IMR-90 (cell line): ENCODE measurements at regions not wholly inside any gene's neighbourhood (a gene's known extent, or its start where the extent isn't known, plus 50 kb on each side); places are given as distances from the start of the nearest gene placed in this dataset.
"Not testable (repeated sequence)": the region's sequence is repeated elsewhere in the genome, so short reads cannot be mapped to it uniquely, and the experiment has no call there.

ENCODE experiments used
- ATAC-seq: fragments of 200-7000 bp; cut with Tn5 transposase; 2 replicates; pipeline ENCODE4 v1.9.1; 2020; ENCODE audit warnings: low read depth, mild to moderate bottlenecking, moderate library complexity
- BruUV-seq: library from RNA; stranded (reverse); fragments of 400-500 nt; replicated peaks from 2 replicates; lab custom pipeline; 2021; lab: Mats Ljungman, UMichigan
- CTCF ChIA-PET: fragments of 300-600 bp; formaldehyde crosslinking; extraction: SDS; loops from one replicate; lab custom pipeline; 2021; ENCODE audit warnings: antibody characterized with exemption; lab: Yijun Ruan, JAX
- POLR2A ChIA-PET: fragments of 300-600 bp; sonication (Branson Sonifier 250); formaldehyde crosslinking; loops from one replicate; lab custom pipeline; 2022; ENCODE audit warnings: antibody characterized with exemption; ENCODE audit not compliant: unreplicated experiment; lab: Charles Lee
- DNase-seq: peaks from one replicate; pipeline ENCODE4 v3.0.0; 2013
- H2AFZ ChIP-seq: replicated peaks from 2 replicates; pipeline ENCODE3; 2013; ENCODE audit warnings: low read length, mild to moderate bottlenecking; ENCODE audit not compliant: poor library complexity
- H2AK5ac ChIP-seq: 2 replicates; pipeline ENCODE4 v1.6.1; 2013; ENCODE audit warnings: low read depth, low read length, inconsistent platforms
- H2AK9ac ChIP-seq: replicated peaks from 2 replicates; pipeline ENCODE3; 2013; ENCODE audit warnings: mild to moderate bottlenecking, low read depth, low read length, moderate library complexity; ENCODE audit not compliant: poor library complexity
- H2BK120ac ChIP-seq: 2 replicates; pipeline ENCODE4 v1.6.1; 2013; ENCODE audit warnings: low read depth, low read length, inconsistent platforms
- H2BK15ac ChIP-seq: 3 replicates; pipeline ENCODE4 v1.6.1; 2013; ENCODE audit warnings: low read depth, low read length, inconsistent platforms
- H2BK20ac ChIP-seq: 2 replicates; pipeline ENCODE4 v1.6.1; 2013; ENCODE audit warnings: low read depth, mild to moderate bottlenecking, inconsistent platforms, low read length, moderate library complexity
- H2BK5ac ChIP-seq: 2 replicates; pipeline ENCODE4 v1.6.1; 2013; ENCODE audit warnings: mild to moderate bottlenecking, low read depth, low read length, inconsistent platforms; ENCODE audit not compliant: poor library complexity, severe bottlenecking
- H3K14ac ChIP-seq: replicated peaks from 2 replicates; pipeline ENCODE4 v1.6.1; 2013; ENCODE audit warnings: low read depth, low read length, inconsistent platforms
- H3K18ac ChIP-seq: 2 replicates; pipeline ENCODE4 v1.6.1; 2013; ENCODE audit warnings: low read depth, low read length, control low read depth
- H3K23ac ChIP-seq: 2 replicates; pipeline ENCODE4 v1.6.1; 2013; ENCODE audit warnings: low read depth, low read length, inconsistent platforms
- H3K27ac ChIP-seq: 2 replicates; pipeline ENCODE4 v1.5.1; 2013; ENCODE audit warnings: mild to moderate bottlenecking, control low read depth, low read length; ENCODE audit not compliant: insufficient read depth
- H3K27me3 ChIP-seq: 2 replicates; pipeline ENCODE4 v1.6.1; 2013; ENCODE audit warnings: low read length; ENCODE audit not compliant: control insufficient read depth, insufficient read depth
- H3K36me3 ChIP-seq: 2 replicates; pipeline ENCODE4 v1.6.1; 2013; ENCODE audit warnings: low read length, mixed read lengths; ENCODE audit not compliant: control insufficient read depth, insufficient read depth
- H3K4ac ChIP-seq: 2 replicates; pipeline ENCODE4 v1.6.1; 2013; ENCODE audit warnings: low read depth, low read length, inconsistent platforms
- H3K4me1 ChIP-seq: 2 replicates; pipeline ENCODE4 v1.6.1; 2013; ENCODE audit warnings: low read length, mixed read lengths; ENCODE audit not compliant: control insufficient read depth, insufficient read depth
- H3K4me2 ChIP-seq: 2 replicates; pipeline ENCODE4 v1.6.1; 2013; ENCODE audit warnings: low read depth, mild to moderate bottlenecking, control low read depth, low read length, moderate library complexity
- H3K4me3 ChIP-seq: 2 replicates; pipeline ENCODE4 v1.5.1; 2013; ENCODE audit warnings: low read depth, mild to moderate bottlenecking, control low read depth, low read length, moderate library complexity; ENCODE audit not compliant: insufficient read depth
- H3K56ac ChIP-seq: 2 replicates; pipeline ENCODE4 v1.6.1; 2013; ENCODE audit warnings: low read length, inconsistent platforms; ENCODE audit not compliant: insufficient read depth; ENCODE audit errors: extremely low read depth
- H3K79me1 ChIP-seq, 2 experiments: 2 replicates each; pipeline ENCODE4 v1.6.1; 2013; ENCODE audit warnings: low read length in 2 of 2, inconsistent platforms in 1 of 2, low read depth in 1 of 2
- H3K9ac ChIP-seq: 2 replicates; pipeline ENCODE4 v1.6.1; 2013; ENCODE audit warnings: low read depth, low read length, control low read depth
- H3K9me1 ChIP-seq: 2 replicates; pipeline ENCODE4 v1.6.1; 2013; ENCODE audit warnings: low read length, inconsistent platforms; ENCODE audit not compliant: insufficient read depth
- H3K9me3 ChIP-seq: 2 replicates; pipeline ENCODE4 v1.6.1; 2013; ENCODE audit warnings: low read length; ENCODE audit not compliant: control insufficient read depth, insufficient read depth
- H4K20me1 ChIP-seq: 2 replicates; pipeline ENCODE4 v1.6.1; 2013; ENCODE audit warnings: low read length, inconsistent platforms; ENCODE audit not compliant: insufficient read depth
- H4K5ac ChIP-seq: 2 replicates; pipeline ENCODE4 v1.6.1; 2013; ENCODE audit warnings: mild to moderate bottlenecking, low read depth, low read length, control low read depth
- H4K8ac ChIP-seq, 2 experiments: 2 replicates each; pipeline ENCODE4 v1.6.1; 2013; ENCODE audit warnings: low read depth in 2 of 2, low read length in 2 of 2, control low read depth in 1 of 2, inconsistent platforms in 1 of 2
- H4K91ac ChIP-seq: 2 replicates; pipeline ENCODE4 v1.6.1; 2013; ENCODE audit warnings: low read depth, low read length, inconsistent platforms; ENCODE audit not compliant: insufficient read depth
- WGBS, 2 experiments: methylation state at CpG; one replicate each; pipeline versions ENCODE4 v1.1.5 to v1.1.7; 2013; ENCODE audit warnings: missing lambda C conversion rate in 2 of 2; ENCODE audit not compliant: insufficient read length in 1 of 2; ENCODE audit errors: extremely low coverage in 2 of 2; 5-methylcytosine and 5-hydroxymethylcytosine counted together
- dilution Hi-C: fragments of 300-500 bp; cut with HindIII; formaldehyde crosslinking; loops from one replicate; pipeline ENCODE4 v1.14.3; 2018; ENCODE audit warnings: low sequenced_read_pairs; ENCODE audit not compliant: unreplicated experiment
- in situ Hi-C: fragments of 300-500 bp; cut with MboI; formaldehyde crosslinking; loops from 3 replicates; pipeline ENCODE4 v1.14.3; 2019; ENCODE audit warnings: low sequenced_read_pairs, inconsistent platforms, mixed read lengths
- intact Hi-C: fragments of 100-400 bp; cut with micrococcal nuclease; formaldehyde crosslinking; loops from 2 replicates; pipeline ENCODE4 v1.10.0; 2022

- H3K14ac ChIP-seq, DNase-seq, intact Hi-C loops, H2AFZ ChIP-seq, H3K4ac ChIP-seq, POLR2A ChIA-PET, H3K9me1 ChIP-seq, in situ Hi-C loops, H4K91ac ChIP-seq, H3K4me3 ChIP-seq, CTCF ChIA-PET, H3K4me1 ChIP-seq, H3K18ac ChIP-seq, H3K79me1 ChIP-seq, BruUV-seq, H4K20me1 ChIP-seq, H2BK5ac ChIP-seq, H2BK120ac ChIP-seq, H2AK9ac ChIP-seq, H3K9me3 ChIP-seq, H2AK5ac ChIP-seq, H2BK20ac ChIP-seq, dilution Hi-C loops, H4K5ac ChIP-seq, H3K4me2 ChIP-seq, H3K9ac ChIP-seq, H3K56ac ChIP-seq, H2BK15ac ChIP-seq, H4K8ac ChIP-seq, H3K23ac ChIP-seq, H3K27ac ChIP-seq, ATAC-seq, H3K27me3 ChIP-seq, H3K36me3 ChIP-seq: not testable (repeated sequence)
- no CpG with 5 or more reads among the region's 30 CpGs for WGBS, 2 experiments
These were observed 297.5 kb upstream of the DYNLRB2 start for GRCh38 chr16:80243303-80243702.

GRCh38 chr16:80242279-80242678 is 298.5 kb upstream of the DYNLRB2 start:
- ATAC-seq, H3K23ac ChIP-seq, H2BK15ac ChIP-seq, H4K8ac ChIP-seq, H3K4me2 ChIP-seq, POLR2A ChIA-PET, H4K5ac ChIP-seq, H3K36me3 ChIP-seq, H3K27ac ChIP-seq, H3K9ac ChIP-seq, H2BK20ac ChIP-seq, intact Hi-C loops, H4K91ac ChIP-seq, H3K9me3 ChIP-seq, H2AFZ ChIP-seq, H2AK9ac ChIP-seq, H3K4me1 ChIP-seq, DNase-seq, BruUV-seq, dilution Hi-C loops, H3K27me3 ChIP-seq, H2BK5ac ChIP-seq, in situ Hi-C loops, H3K18ac ChIP-seq, H3K4ac ChIP-seq, H3K14ac ChIP-seq, H3K9me1 ChIP-seq, H2BK120ac ChIP-seq, H3K4me3 ChIP-seq, H3K56ac ChIP-seq, H3K79me1 ChIP-seq, H4K20me1 ChIP-seq, H2AK5ac ChIP-seq: not testable (repeated sequence)
- CTCF ChIA-PET = interaction anchor here (0.6 kb wide), 1 partner anchor 201 kb away, joined by 3 read pairs; no protein-coding TSS in a partner anchor
- WGBS, 2 experiments = no CpG with 5 or more reads among the region's 4 CpGs
